A673 (cell line): ENCODE measurements at regions not wholly inside any gene's neighbourhood (a gene's known extent, or its start where the extent isn't known, plus 50 kb on each side); places are given as distances from the start of the nearest gene placed in this dataset.

Experiments
- BruUV-seq: library from RNA; stranded (reverse); fragments of 400-500 nt; replicated peaks from 2 replicates; lab custom pipeline; 2021; lab: Mats Ljungman, UMichigan
- CTCF ChIA-PET: fragments of 300-600 bp; sonication (Branson Sonifier 250); formaldehyde crosslinking; loops from one replicate; lab custom pipeline; 2022; ENCODE audit warnings: antibody characterized with exemption; lab: Charles Lee
- POLR2A ChIA-PET: fragments of 300-600 bp; sonication (Branson Sonifier 250); formaldehyde crosslinking; loops from one replicate; lab custom pipeline; 2022; ENCODE audit warnings: antibody characterized with exemption; ENCODE audit not compliant: low non-redundant PET; lab: Charles Lee
- DNase-seq: peaks from one replicate; pipeline ENCODE4 v3.0.0-alpha.2; 2015; ENCODE audit warnings: low spot score
- H3K27ac ChIP-seq: fragments of 200-600 bp; sonication (generic); 2 replicates; pipeline ENCODE4 v1.5.1; 2016; ENCODE audit warnings: mixed run types, low read depth, mild to moderate bottlenecking, mixed read lengths, antibody characterized with exemption, low read length; ENCODE audit not compliant: poor library complexity, severe bottlenecking
- H3K27me3 ChIP-seq: fragments of 200-600 bp; sonication (generic); replicated peaks from 2 replicates; pipeline ENCODE4 v1.6.1; 2017; ENCODE audit warnings: mixed run types, low read depth, mild to moderate bottlenecking, mixed read lengths, antibody characterized with exemption, low read length; ENCODE audit not compliant: insufficient read depth, poor library complexity
- H3K36me3 ChIP-seq: fragments of 200-600 bp; sonication (generic); 2 replicates; pipeline ENCODE4 v1.6.1; 2016; ENCODE audit warnings: mixed run types, mild to moderate bottlenecking, mixed read lengths, antibody characterized with exemption, low read length; ENCODE audit not compliant: insufficient read depth, poor library complexity, severe bottlenecking
- H3K4me1 ChIP-seq: fragments of 200-600 bp; sonication (generic); 2 replicates; pipeline ENCODE4 v1.6.1; 2017; ENCODE audit warnings: mixed run types, mild to moderate bottlenecking, mixed read lengths, antibody characterized with exemption, low read length; ENCODE audit not compliant: insufficient read depth, poor library complexity, severe bottlenecking
- H3K4me3 ChIP-seq: fragments of 200-600 bp; sonication (generic); 2 replicates; pipeline ENCODE4 v1.5.1; 2016; ENCODE audit warnings: low read depth, mixed run types, mild to moderate bottlenecking, mixed read lengths, low read length; ENCODE audit not compliant: poor library complexity, severe bottlenecking
- H3K9me3 ChIP-seq: fragments of 200-600 bp; sonication (generic); 2 replicates; pipeline ENCODE4 v1.6.1; 2016; ENCODE audit warnings: mixed run types, low read depth, mild to moderate bottlenecking, mixed read lengths, antibody characterized with exemption, low read length; ENCODE audit not compliant: poor library complexity, severe bottlenecking
- EZH2 ChIP-seq: fragments of 200-600 bp; sonication (generic); IDR thresholded peaks from 2 replicates; pipeline ENCODE4 v1.6.1; 2017; ENCODE audit warnings: borderline replicate concordance, low read depth, mild to moderate bottlenecking, mixed read lengths, antibody characterized with exemption, low read length; ENCODE audit not compliant: poor library complexity, severe bottlenecking
- intact Hi-C: fragments of 100-400 bp; cut with micrococcal nuclease; formaldehyde crosslinking; loops from one replicate; pipeline ENCODE4 v1.10.0; 2022; ENCODE audit not compliant: unreplicated experiment
- TF ChIP-seq, protein P1 (sequence below): fragments of 300-800, 200-600 bp; sonication (generic); conservative IDR thresholded peaks from 2 replicates; pipeline ENCODE4 v1.5.1; 2017; ENCODE audit warnings: low read depth, mild to moderate bottlenecking, antibody characterized with exemption, low read length, moderate library complexity, mixed read lengths

DNA sequence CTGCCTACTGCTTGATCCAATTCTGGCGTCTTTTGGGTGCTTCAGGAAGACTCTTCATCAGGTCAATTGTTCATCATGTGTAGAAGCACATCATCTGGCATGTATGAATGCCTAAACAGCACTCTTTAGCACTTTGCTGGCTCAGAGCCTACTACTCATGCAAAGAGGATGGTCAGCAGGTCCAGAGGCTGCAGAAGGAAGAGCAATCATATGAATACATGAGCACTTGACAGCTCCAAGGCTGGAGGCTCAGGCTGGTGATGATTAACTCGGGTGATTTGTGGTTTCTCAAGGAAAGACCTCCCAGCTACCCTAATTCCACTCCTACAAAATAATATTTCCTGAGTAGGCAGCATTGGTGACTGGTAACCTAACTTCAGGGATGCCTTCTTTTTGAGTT is 103.8 kb upstream of the CXCL13 start:
- Histone ChIP-seq H3K27me3 (no peaks in the 10 kb centered on the region), H3K4me1 (no peaks in the 10 kb centered on the region), H3K36me3 (no peaks in the 10 kb centered on the region), H3K27ac (no peak overlapping the region), H3K4me3 (no peak overlapping the region), H3K9me3 (no peaks in the 10 kb centered on the region)
- TF ChIP-seq, protein P1, sequence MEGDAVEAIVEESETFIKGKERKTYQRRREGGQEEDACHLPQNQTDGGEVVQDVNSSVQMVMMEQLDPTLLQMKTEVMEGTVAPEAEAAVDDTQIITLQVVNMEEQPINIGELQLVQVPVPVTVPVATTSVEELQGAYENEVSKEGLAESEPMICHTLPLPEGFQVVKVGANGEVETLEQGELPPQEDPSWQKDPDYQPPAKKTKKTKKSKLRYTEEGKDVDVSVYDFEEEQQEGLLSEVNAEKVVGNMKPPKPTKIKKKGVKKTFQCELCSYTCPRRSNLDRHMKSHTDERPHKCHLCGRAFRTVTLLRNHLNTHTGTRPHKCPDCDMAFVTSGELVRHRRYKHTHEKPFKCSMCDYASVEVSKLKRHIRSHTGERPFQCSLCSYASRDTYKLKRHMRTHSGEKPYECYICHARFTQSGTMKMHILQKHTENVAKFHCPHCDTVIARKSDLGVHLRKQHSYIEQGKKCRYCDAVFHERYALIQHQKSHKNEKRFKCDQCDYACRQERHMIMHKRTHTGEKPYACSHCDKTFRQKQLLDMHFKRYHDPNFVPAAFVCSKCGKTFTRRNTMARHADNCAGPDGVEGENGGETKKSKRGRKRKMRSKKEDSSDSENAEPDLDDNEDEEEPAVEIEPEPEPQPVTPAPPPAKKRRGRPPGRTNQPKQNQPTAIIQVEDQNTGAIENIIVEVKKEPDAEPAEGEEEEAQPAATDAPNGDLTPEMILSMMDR: no peak
- TF ChIP-seq EZH2: no peak
- no TSS peak for BruUV-seq
- POLR2A ChIA-PET: no interaction called here
- CTCF ChIA-PET: no interaction called here
- peak; percentile 52 for DNase-seq
- intact Hi-C loops: no loop called here

DNA sequence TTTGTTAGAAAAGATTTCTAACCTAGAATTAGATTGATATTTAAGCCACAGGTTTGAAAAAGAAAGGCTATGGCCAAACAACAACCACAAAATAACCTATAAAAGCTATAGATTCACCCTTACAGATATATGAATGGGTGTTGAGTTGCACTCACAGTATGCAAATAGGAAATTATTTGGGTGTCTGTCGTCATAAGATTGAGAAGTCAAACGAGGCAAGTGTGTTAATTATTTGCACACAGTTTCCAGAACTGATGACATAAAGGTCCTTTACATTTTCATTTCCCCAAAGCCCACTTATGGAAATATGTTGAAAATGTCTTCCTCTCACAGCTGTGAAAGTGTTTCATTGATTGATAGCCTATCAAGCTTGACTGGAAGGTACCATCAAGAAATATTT is 101.2 kb upstream of the CXCL13 start:
- Histone ChIP-seq H3K4me1 (no peaks in the 10 kb centered on the region), H3K27me3 (no peaks in the 10 kb centered on the region), H3K27ac (no peak overlapping the region), H3K36me3 (no peaks in the 10 kb centered on the region), H3K9me3 (no peaks in the 10 kb centered on the region), H3K4me3 (no peak overlapping the region)
- no peak for TF ChIP-seq EZH2
- TF ChIP-seq, protein P1: no peak
- no TSS peak for BruUV-seq
- ChIA-PET POLR2A (no interaction called here), CTCF (no interaction called here)
- DNase-seq: no peak
- intact Hi-C loops: no loop called here

DNA sequence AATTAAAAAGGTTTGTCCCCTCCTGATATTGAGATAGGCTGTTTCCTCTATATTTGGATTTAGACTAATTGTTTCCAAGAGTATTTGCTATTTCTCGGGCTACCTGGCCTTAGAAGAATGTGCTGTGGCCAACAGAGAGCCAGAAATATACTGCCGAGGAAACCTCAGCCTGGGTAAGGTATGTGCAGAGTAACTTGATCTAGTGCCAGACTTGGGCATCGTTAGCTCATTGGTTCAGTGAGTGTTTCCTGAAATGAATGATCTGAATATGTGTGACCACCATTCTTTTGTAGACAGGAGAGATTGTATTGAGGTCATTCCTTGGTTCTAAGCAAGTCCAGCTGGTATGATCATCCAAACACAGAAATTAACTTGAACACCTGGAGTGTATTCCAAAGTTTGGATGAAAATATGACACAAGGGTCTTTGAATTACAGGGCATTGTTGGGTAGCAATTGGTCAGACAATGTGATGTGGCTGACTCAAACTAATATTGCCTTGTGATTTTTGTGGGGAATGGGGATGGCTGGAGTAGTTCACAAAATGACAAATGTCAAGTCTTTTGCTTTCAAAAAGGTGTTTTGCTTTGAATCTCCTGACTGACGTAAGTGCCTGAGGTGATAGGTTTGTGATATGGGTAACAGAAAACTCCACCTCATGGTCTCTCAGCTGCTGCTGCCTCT is 100.2 kb upstream of the CXCL13 start:
- Histone ChIP-seq H3K4me1 (no peaks in the 10 kb centered on the region), H3K4me3 (no peak overlapping the region), H3K9me3 (no peaks in the 10 kb centered on the region), H3K27ac (no peak overlapping the region), H3K27me3 (no peaks in the 10 kb centered on the region), H3K36me3 (no peaks in the 10 kb centered on the region)
- POLR2A ChIA-PET: no interaction called here
- no peak for DNase-seq
- CTCF ChIA-PET: no interaction called here
- TF ChIP-seq, protein P1: no peak
- no peak for TF ChIP-seq EZH2
- intact Hi-C loops: no loop called here
- no TSS peak for BruUV-seq
